Transverse colon (tissue), 4 donors: ENCODE measurements at regions not wholly inside any gene's neighbourhood (a gene's known extent, or its start where the extent isn't known, plus 50 kb on each side); places are given as distances from the start of the nearest gene placed in this dataset.

ENCODE experiments used
- CTCF ChIP-seq, 5 experiments: fragments of 200-600 bp in 3 of 5; fragments of 450-650 bp in 2 of 5; sonication (generic) in 3 of 5; IDR thresholded peaks; 1 replicate in 2 of 5; 2 replicates in 3 of 5; pipeline ENCODE4 v1.5.1; 2016 to 2017; ENCODE audit warnings: antibody characterized with exemption in 5 of 5, inconsistent platforms in 3 of 5, mild to moderate bottlenecking in 2 of 5, moderate library complexity in 1 of 5
- EP300 ChIP-seq: sonication (generic); formaldehyde crosslinking; IDR thresholded peaks from one replicate; pipeline ENCODE4 v1.6.1; 2017; ENCODE audit warnings: antibody characterized with exemption, low read depth
- POLR2A ChIP-seq: fragments of 450-650 bp; IDR thresholded peaks from one replicate; pipeline ENCODE4 v1.6.1; 2016; ENCODE audit warnings: antibody characterized with exemption, mild to moderate bottlenecking, moderate library complexity
- POLR2AphosphoS5 ChIP-seq, 3 donors: sonication (generic); formaldehyde crosslinking; IDR thresholded peaks; one replicate each; pipeline ENCODE4 v1.6.1; 2016; ENCODE audit warnings: antibody characterized with exemption in 3 of 3

GRCh38 chr16:86765389-86766026 lies 187.2 kb downstream of the FOXL1 start:
- TF ChIP-seq CTCF (IDR thresholded peaks at IDR 0.05) (no peak), EP300 (no peak), POLR2A (no peak), POLR2AphosphoS5 (IDR thresholded peaks at IDR 0.05) (no peak)
